GM12873 (cell line): ENCODE measurements at regions not wholly inside any gene's neighbourhood (a gene's known extent, or its start where the extent isn't known, plus 50 kb on each side); places are given as distances from the start of the nearest gene placed in this dataset.

Experiments
- CTCF ChIP-seq: IDR thresholded peaks from 2 replicates; pipeline ENCODE4 v1.5.1; 2012; ENCODE audit warnings: low read depth, mild to moderate bottlenecking, moderate library complexity, low read length, control low read depth; ENCODE audit not compliant: insufficient read depth; ENCODE audit errors: missing control alignments

- TF ChIP-seq CTCF, result no peak
Measured at GRCh38 chr20:10783707-10784553, 110.1 kb upstream of the JAG1 start.

- TF ChIP-seq CTCF, result no peak
Measured at GRCh38 chr20:10784554-10785183, 110.9 kb upstream of the JAG1 start.

- no peak for TF ChIP-seq CTCF
Measured at GRCh38 chr20:10786678-10787077, 112.9 kb upstream of the JAG1 start.

GRCh38 chr20:10788055-10788454 is 114.3 kb upstream of the JAG1 start:
- TF ChIP-seq CTCF, result no peak

- TF ChIP-seq CTCF, result no peak
Measured at GRCh38 chr20:10788877-10789276, 115.1 kb upstream of the JAG1 start.

- no peak for TF ChIP-seq CTCF
Measured at GRCh38 chr20:10789386-10789785, 115.6 kb upstream of the JAG1 start.

- TF ChIP-seq CTCF, result no peak
Measured at GRCh38 chr20:10790013-10790412, 116.2 kb upstream of the JAG1 start.
